Liver (tissue), 8 donors: ENCODE measurements at regions not wholly inside any gene's neighbourhood (a gene's known extent, or its start where the extent isn't known, plus 50 kb on each side); places are given as distances from the start of the nearest gene placed in this dataset.
"Not testable (repeated sequence)": the region's sequence is repeated elsewhere in the genome, so short reads cannot be mapped to it uniquely, and the experiment has no call there.

Experiments
- DNase-seq: peaks from one replicate; pipeline ENCODE4 v3.0.0-alpha.2; 2017; ENCODE audit warnings: low spot score
- H3K27ac ChIP-seq, 2 donors: one replicate each; pipeline ENCODE4 v1.7.0; 2013; ENCODE audit warnings: inconsistent platforms in 2 of 2, low read length in 2 of 2, control low read depth in 1 of 2, low read depth in 1 of 2, mild to moderate bottlenecking in 1 of 2
- H3K27me3 ChIP-seq, 4 donors: one replicate each; pipeline versions ENCODE4 v1.6.1 to v1.7.0; 2013; ENCODE audit warnings: low read length in 3 of 4, inconsistent platforms in 1 of 4, mild to moderate bottlenecking in 1 of 4, moderate library complexity in 1 of 4; ENCODE audit not compliant: control insufficient read depth in 4 of 4, insufficient read depth in 4 of 4
- H3K36me3 ChIP-seq, 4 donors: one replicate each; pipeline versions ENCODE4 v1.6.1 to v1.7.0; 2013; ENCODE audit warnings: low read length in 3 of 4, mild to moderate bottlenecking in 3 of 4, low read depth in 1 of 4, moderate library complexity in 1 of 4; ENCODE audit not compliant: control insufficient read depth in 4 of 4, insufficient read depth in 3 of 4
- H3K4me1 ChIP-seq, 4 donors: one replicate each; pipeline versions ENCODE4 v1.6.1 to v1.7.0; 2013; ENCODE audit warnings: low read length in 3 of 4, mild to moderate bottlenecking in 3 of 4, moderate library complexity in 1 of 4; ENCODE audit not compliant: control insufficient read depth in 4 of 4, insufficient read depth in 4 of 4
- H3K4me3 ChIP-seq, 3 donors: one replicate each; pipeline versions ENCODE4 v1.6.1 to v1.7.0; 2013; ENCODE audit warnings: low read length in 3 of 3, control low read depth in 1 of 3, low read depth in 1 of 3, mild to moderate bottlenecking in 1 of 3
- H3K9ac ChIP-seq, 2 donors: one replicate each; pipeline ENCODE4 v1.7.0; 2013; ENCODE audit warnings: low read length in 2 of 2, mild to moderate bottlenecking in 2 of 2, moderate library complexity in 2 of 2, control low read depth in 1 of 2, low read depth in 1 of 2
- H3K9me3 ChIP-seq, 4 donors: one replicate each; pipeline versions ENCODE4 v1.6.1 to v1.7.0; 2013; ENCODE audit warnings: low read length in 3 of 4; ENCODE audit not compliant: control insufficient read depth in 4 of 4
- ATF3 ChIP-seq: IDR thresholded peaks from 2 replicates; pipeline ENCODE4 v1.6.1; 2016; ENCODE audit warnings: antibody characterized with exemption
- EGR1 ChIP-seq, 2 donors: IDR thresholded peaks; 2 replicates each; pipeline ENCODE4 v1.6.1; 2016 to 2018; ENCODE audit warnings: antibody characterized with exemption in 2 of 2, low read depth in 2 of 2
- FOXA2 ChIP-seq: IDR thresholded peaks from 2 replicates; pipeline ENCODE4 v1.6.1; 2016; ENCODE audit warnings: antibody characterized with exemption
- GABPA ChIP-seq, 2 donors: IDR thresholded peaks in 1 of 2; conservative IDR thresholded peaks in 1 of 2; 2 replicates each; pipeline ENCODE4 v1.6.1; 2016; ENCODE audit warnings: antibody characterized with exemption in 2 of 2, mild to moderate bottlenecking in 1 of 2, moderate library complexity in 1 of 2
- HNF4A ChIP-seq, 2 donors: conservative IDR thresholded peaks; 2 replicates each; pipeline ENCODE4 v1.6.1; 2016; ENCODE audit warnings: antibody characterized with exemption in 2 of 2, mild to moderate bottlenecking in 2 of 2
- HNF4G ChIP-seq: IDR thresholded peaks from 2 replicates; pipeline ENCODE4 v1.6.1; 2016; ENCODE audit warnings: antibody characterized with exemption
- JUND ChIP-seq, 2 donors: IDR thresholded peaks; 2 replicates each; pipeline ENCODE4 v1.6.1; 2016; ENCODE audit warnings: antibody characterized with exemption in 2 of 2
- MAX ChIP-seq: IDR thresholded peaks from 2 replicates; pipeline ENCODE4 v1.6.1; 2016; ENCODE audit warnings: antibody characterized with exemption
- NR2F2 ChIP-seq: IDR thresholded peaks from 2 replicates; pipeline ENCODE4 v1.6.1; 2016; ENCODE audit warnings: antibody characterized with exemption
- RAD21 ChIP-seq, 2 donors: IDR thresholded peaks; 2 replicates each; pipeline ENCODE4 v1.6.1; 2016; ENCODE audit warnings: antibody characterized with exemption in 2 of 2, mild to moderate bottlenecking in 2 of 2
- REST ChIP-seq: IDR thresholded peaks from 2 replicates; pipeline ENCODE4 v1.6.1; 2016; ENCODE audit warnings: antibody characterized with exemption, mild to moderate bottlenecking
- RXRA ChIP-seq, 2 donors: IDR thresholded peaks; 2 replicates each; pipeline ENCODE4 v1.6.1; 2017 to 2018; ENCODE audit warnings: antibody characterized with exemption in 2 of 2, mild to moderate bottlenecking in 1 of 2
- SP1 ChIP-seq: IDR thresholded peaks from 2 replicates; pipeline ENCODE4 v1.6.1; 2018; ENCODE audit warnings: antibody characterized with exemption, mild to moderate bottlenecking
- TAF1 ChIP-seq: conservative IDR thresholded peaks from 2 replicates; pipeline ENCODE4 v1.6.1; 2016; ENCODE audit warnings: antibody characterized with exemption, mild to moderate bottlenecking
- YY1 ChIP-seq: IDR thresholded peaks from 2 replicates; pipeline ENCODE4 v1.6.1; 2016; ENCODE audit warnings: antibody characterized with exemption, mild to moderate bottlenecking
- WGBS: extraction: QIAGEN DNeasy Blood & Tissue Kit; methylation state at CpG from one replicate; pipeline ENCODE4 v1.1.7; 2013; 5-methylcytosine and 5-hydroxymethylcytosine counted together
- TF ChIP-seq, protein P1 (sequence below): IDR thresholded peaks from 2 replicates; pipeline ENCODE4 v1.6.1; 2016; ENCODE audit warnings: antibody characterized with exemption
- TF ChIP-seq, protein P2 (sequence below): fragments of 150-350 bp; IDR thresholded peaks from 2 replicates; pipeline ENCODE4 v1.5.1; 2017; ENCODE audit warnings: improper control_type of control experiment, low read depth, low read length; ENCODE audit not compliant: missing input control
- donor health status: healthy.
- donor health status: healthy.
- donor health status: healthy.
- donor health status: healthy.
- donor health status: healthy.

- no peak for DNase-seq
- Histone ChIP-seq H3K27me3 (no peaks in the 10 kb centered on the region), H3K36me3 (no peaks in the 10 kb centered on the region), H3K9ac (no peak overlapping the region), H3K4me1 (no peaks in the 10 kb centered on the region), H3K4me3 (no peak overlapping the region), H3K27ac (no peak overlapping the region), H3K9me3 (no peaks in the 10 kb centered on the region)
- TF ChIP-seq RAD21 (IDR thresholded peaks at IDR 0.05): no peak
- TF ChIP-seq FOXA2: no peak
- TF ChIP-seq REST: no peak
- no peak for TF ChIP-seq JUND (IDR thresholded peaks at IDR 0.05)
- 60% methylated on average over 2 of the region's 2 CpGs for WGBS
Measured at GRCh38 chr9:24071716-24072115, 245.7 kb upstream of the ELAVL2 start.

DNA sequence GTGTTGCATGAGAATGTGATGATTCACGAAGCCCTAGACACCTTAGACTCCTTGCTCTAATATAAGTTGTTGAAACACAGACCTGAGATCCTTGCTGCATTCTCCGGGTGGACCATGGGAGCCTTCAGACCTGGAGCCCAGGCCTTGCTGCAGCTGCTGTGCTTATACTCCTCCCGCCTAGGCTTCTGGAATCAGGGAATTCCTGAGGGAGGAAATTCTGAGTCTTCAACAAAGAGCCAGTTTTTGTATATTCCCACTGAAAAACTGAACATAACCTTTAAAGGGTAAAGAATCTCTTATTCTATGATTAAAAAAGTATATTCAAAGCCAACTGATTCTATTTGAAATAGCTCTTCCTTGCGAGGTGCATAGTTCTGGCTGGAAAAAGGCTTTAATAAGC lies 245.1 kb upstream of the ELAVL2 start:
- Histone ChIP-seq H3K36me3 (no peaks in the 10 kb centered on the region), H3K4me1 (no peaks in the 10 kb centered on the region), H3K9me3 (no peaks in the 10 kb centered on the region), H3K27ac (no peak overlapping the region), H3K4me3 (no peak overlapping the region), H3K27me3 (no peaks in the 10 kb centered on the region), H3K9ac (no peak overlapping the region)
- WGBS: 68% methylated on average over 4 of the region's 4 CpGs
- no peak for TF ChIP-seq RXRA (IDR thresholded peaks at IDR 0.05)
- no peak for TF ChIP-seq NR2F2
- no peak for TF ChIP-seq SP1
- no peak for TF ChIP-seq ATF3
- TF ChIP-seq, protein P1, sequence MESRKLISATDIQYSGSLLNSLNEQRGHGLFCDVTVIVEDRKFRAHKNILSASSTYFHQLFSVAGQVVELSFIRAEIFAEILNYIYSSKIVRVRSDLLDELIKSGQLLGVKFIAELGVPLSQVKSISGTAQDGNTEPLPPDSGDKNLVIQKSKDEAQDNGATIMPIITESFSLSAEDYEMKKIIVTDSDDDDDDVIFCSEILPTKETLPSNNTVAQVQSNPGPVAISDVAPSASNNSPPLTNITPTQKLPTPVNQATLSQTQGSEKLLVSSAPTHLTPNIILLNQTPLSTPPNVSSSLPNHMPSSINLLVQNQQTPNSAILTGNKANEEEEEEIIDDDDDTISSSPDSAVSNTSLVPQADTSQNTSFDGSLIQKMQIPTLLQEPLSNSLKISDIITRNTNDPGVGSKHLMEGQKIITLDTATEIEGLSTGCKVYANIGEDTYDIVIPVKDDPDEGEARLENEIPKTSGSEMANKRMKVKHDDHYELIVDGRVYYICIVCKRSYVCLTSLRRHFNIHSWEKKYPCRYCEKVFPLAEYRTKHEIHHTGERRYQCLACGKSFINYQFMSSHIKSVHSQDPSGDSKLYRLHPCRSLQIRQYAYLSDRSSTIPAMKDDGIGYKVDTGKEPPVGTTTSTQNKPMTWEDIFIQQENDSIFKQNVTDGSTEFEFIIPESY: no peak
- no peak for TF ChIP-seq REST
- TF ChIP-seq JUND (IDR thresholded peaks at IDR 0.05): no peak
- TF ChIP-seq EGR1 (IDR thresholded peaks at IDR 0.05; ENCODE audit: low read depth in 2 of 2): no peak
- TF ChIP-seq, protein P2, sequence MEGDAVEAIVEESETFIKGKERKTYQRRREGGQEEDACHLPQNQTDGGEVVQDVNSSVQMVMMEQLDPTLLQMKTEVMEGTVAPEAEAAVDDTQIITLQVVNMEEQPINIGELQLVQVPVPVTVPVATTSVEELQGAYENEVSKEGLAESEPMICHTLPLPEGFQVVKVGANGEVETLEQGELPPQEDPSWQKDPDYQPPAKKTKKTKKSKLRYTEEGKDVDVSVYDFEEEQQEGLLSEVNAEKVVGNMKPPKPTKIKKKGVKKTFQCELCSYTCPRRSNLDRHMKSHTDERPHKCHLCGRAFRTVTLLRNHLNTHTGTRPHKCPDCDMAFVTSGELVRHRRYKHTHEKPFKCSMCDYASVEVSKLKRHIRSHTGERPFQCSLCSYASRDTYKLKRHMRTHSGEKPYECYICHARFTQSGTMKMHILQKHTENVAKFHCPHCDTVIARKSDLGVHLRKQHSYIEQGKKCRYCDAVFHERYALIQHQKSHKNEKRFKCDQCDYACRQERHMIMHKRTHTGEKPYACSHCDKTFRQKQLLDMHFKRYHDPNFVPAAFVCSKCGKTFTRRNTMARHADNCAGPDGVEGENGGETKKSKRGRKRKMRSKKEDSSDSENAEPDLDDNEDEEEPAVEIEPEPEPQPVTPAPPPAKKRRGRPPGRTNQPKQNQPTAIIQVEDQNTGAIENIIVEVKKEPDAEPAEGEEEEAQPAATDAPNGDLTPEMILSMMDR: no peak
- TF ChIP-seq RAD21 (IDR thresholded peaks at IDR 0.05): no peak
- TF ChIP-seq FOXA2: no peak
- no peak for TF ChIP-seq MAX
- TF ChIP-seq GABPA (IDR thresholded peaks at IDR 0.05 in 1 of 2, conservative IDR thresholded peaks at IDR 0.05 in 1 of 2): no peak
- no peak for TF ChIP-seq YY1
- no peak for TF ChIP-seq HNF4A (conservative IDR thresholded peaks at IDR 0.05)
- no peak for TF ChIP-seq TAF1
- no peak for TF ChIP-seq HNF4G
- DNase-seq: no peak

GRCh38 chr9:24067107-24067506 lies 241.1 kb upstream of the ELAVL2 start:
- DNase-seq, H3K4me1 ChIP-seq, H3K9me3 ChIP-seq, H3K27me3 ChIP-seq, H3K9ac ChIP-seq, H3K36me3 ChIP-seq, H3K4me3 ChIP-seq, H3K27ac ChIP-seq: not testable (repeated sequence)
- WGBS: 51% methylated on average over 4 of the region's 5 CpGs
